ENCODE measurements at regions not wholly inside any gene's neighbourhood (a gene's known extent, or its start where the extent isn't known, plus 50 kb on each side); places are given as distances from the start of the nearest gene placed in this dataset.

GRCh38 chr7:20063644-20064043 is 153.5 kb downstream of the MACC1 start:
- no peak overlapping the region for H3K56ac ChIP-seq (ENCODE audit: insufficient read length, low read depth, low read length)
- no peak overlapping the region for H3K4me3 Mint-ChIP-seq
- no peak overlapping the region for H2BK5ac ChIP-seq (ENCODE audit: insufficient read length, low read length)
- H3K23ac ChIP-seq (ENCODE audit: insufficient read length, low read depth, low read length): no peak overlapping the region
- H3K79me1 ChIP-seq (ENCODE audit: insufficient read depth, low read depth, low read length, poor library complexity, severe bottlenecking): no peaks in the 10 kb centered on the region
- no peaks in the 10 kb centered on the region for H4K20me1 ChIP-seq (ENCODE audit: control insufficient read depth, insufficient read depth, insufficient read length)
- H3K4me2 ChIP-seq (ENCODE audit: insufficient read depth, insufficient read length, low read length): no peak overlapping the region
- TF ChIP-seq CTCF (conservative IDR thresholded peaks at IDR 0.05): no peak
- H3K14ac ChIP-seq (ENCODE audit: insufficient read depth, low read length): no peak overlapping the region
- H2BK12ac ChIP-seq (ENCODE audit: insufficient read length, low read depth, low read length): no peak overlapping the region
- no peak overlapping the region for H4K91ac ChIP-seq (ENCODE audit: insufficient read length, low read depth, low read length)
- no peak overlapping the region for H2BK15ac ChIP-seq (ENCODE audit: low read depth, low read length)
- no peak overlapping the region for H3T11ph ChIP-seq (ENCODE audit: low read length)
- peaks cover 20 to 50% (median 27%) of the 10 kb centered on the region in 3 experiments for H3K36me3 Mint-ChIP-seq (ENCODE audit: insufficient read depth in 1 of 3, low read depth in 3 of 3)
- H2AFZ ChIP-seq (ENCODE audit: low read length): no peak overlapping the region
- no peak overlapping the region for H2AK5ac ChIP-seq (ENCODE audit: insufficient read length, low read length)
- peaks cover 7% of the 10 kb centered on the region for H3K4me1 ChIP-seq (ENCODE audit: insufficient read depth, low read length)
- peaks cover 21 to 26% of the 10 kb centered on the region in 2 experiments for H3K9me3 Mint-ChIP-seq
- H3K9me3 ChIP-seq (ENCODE audit: control insufficient read depth, low read depth, low read length): no peaks in the 10 kb centered on the region
- no peak overlapping the region for H4K8ac ChIP-seq (replicated peaks; ENCODE audit: insufficient read length, low read depth, low read length)
- no peaks in the 10 kb centered on the region for H3K23me2 ChIP-seq (ENCODE audit: insufficient read length, low read depth, low read length, poor library complexity, severe bottlenecking)
- no peaks in the 10 kb centered on the region for H3K27me3 Mint-ChIP-seq (ENCODE audit: low read depth)
- H3K4me1 Mint-ChIP-seq: peaks cover 13 to 21% of the 10 kb centered on the region in 2 experiments
- no CpG with 5 or more reads among the region's 3 CpGs for WGBS (ENCODE audit: extremely low coverage, insufficient read length, low lambda C conversion rate)
- no peak overlapping the region for H3K18ac ChIP-seq (ENCODE audit: insufficient read length, low read depth, low read length)
- no peak overlapping the region for H3K4ac ChIP-seq (ENCODE audit: low read depth, low read length)
- H3K27ac Mint-ChIP-seq: no peak overlapping the region
- DNase-seq: no peak
- H2BK120ac ChIP-seq (ENCODE audit: low read depth, low read length, poor library complexity, severe bottlenecking): no peak overlapping the region
- peaks cover 15% of the 10 kb centered on the region; the same call in 1 of the 2 replicates for H3K79me2 ChIP-seq (ENCODE audit: insufficient read depth, low read length)
- H4K5ac ChIP-seq (ENCODE audit: insufficient read length, low read depth, low read length): no peak overlapping the region
- no peak overlapping the region for H3K9ac ChIP-seq (ENCODE audit: extremely low read depth, insufficient read length, low read length)
- H2BK20ac ChIP-seq (ENCODE audit: low read depth, low read length, poor library complexity, severe bottlenecking): no peak overlapping the region
- H3K27ac ChIP-seq (ENCODE audit: insufficient read length, low read depth, low read length): no peak overlapping the region
- no peaks in the 10 kb centered on the region for H3K27me3 ChIP-seq (ENCODE audit: insufficient read depth, low read length)
